ENCODE measurements at regions not wholly inside any gene's neighbourhood (a gene's known extent, or its start where the extent isn't known, plus 50 kb on each side); places are given as distances from the start of the nearest gene placed in this dataset.

DNA sequence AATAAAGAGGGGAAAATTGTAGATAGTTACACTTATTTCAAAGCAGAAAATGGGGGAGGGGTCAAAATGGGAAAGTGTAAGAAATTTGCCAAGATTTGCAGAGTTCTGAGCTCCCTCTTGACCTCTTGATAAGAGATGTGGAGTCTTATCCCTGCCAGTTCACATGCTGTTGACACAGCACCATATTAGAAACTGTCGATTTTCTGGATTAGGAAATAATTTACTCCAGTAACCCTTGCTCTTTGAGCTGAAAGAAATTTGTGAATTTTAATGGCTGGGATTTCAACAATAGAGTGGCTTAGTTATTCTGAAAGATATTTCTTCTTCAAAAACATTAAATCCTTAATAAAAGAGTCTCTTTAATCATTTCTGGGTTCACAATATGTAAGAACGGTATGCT, 306.2 kb upstream of the CNTN4 start:
- TF ChIP-seq, protein P1, sequence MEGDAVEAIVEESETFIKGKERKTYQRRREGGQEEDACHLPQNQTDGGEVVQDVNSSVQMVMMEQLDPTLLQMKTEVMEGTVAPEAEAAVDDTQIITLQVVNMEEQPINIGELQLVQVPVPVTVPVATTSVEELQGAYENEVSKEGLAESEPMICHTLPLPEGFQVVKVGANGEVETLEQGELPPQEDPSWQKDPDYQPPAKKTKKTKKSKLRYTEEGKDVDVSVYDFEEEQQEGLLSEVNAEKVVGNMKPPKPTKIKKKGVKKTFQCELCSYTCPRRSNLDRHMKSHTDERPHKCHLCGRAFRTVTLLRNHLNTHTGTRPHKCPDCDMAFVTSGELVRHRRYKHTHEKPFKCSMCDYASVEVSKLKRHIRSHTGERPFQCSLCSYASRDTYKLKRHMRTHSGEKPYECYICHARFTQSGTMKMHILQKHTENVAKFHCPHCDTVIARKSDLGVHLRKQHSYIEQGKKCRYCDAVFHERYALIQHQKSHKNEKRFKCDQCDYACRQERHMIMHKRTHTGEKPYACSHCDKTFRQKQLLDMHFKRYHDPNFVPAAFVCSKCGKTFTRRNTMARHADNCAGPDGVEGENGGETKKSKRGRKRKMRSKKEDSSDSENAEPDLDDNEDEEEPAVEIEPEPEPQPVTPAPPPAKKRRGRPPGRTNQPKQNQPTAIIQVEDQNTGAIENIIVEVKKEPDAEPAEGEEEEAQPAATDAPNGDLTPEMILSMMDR (IDR thresholded peaks at IDR 0.05; ENCODE audit: extremely low read depth in 1 of 2, insufficient read depth in 1 of 2, low read depth in 1 of 2, low read length in 2 of 2) = no peak
- TF ChIP-seq POLR2A (IDR thresholded peaks at IDR 0.05; ENCODE audit: low read depth, low read length) = no peak
- TF ChIP-seq MAX (IDR thresholded peaks at IDR 0.05; ENCODE audit: insufficient read depth, insufficient read length) = no peak
- no peak for TF ChIP-seq EZH2 (IDR thresholded peaks at IDR 0.05; ENCODE audit: borderline replicate concordance, low read depth, low read length, severe bottlenecking)
- TF ChIP-seq MYC (IDR thresholded peaks at IDR 0.05; ENCODE audit: low read depth, low read length) = no peak
- no peak for TF ChIP-seq FOS (IDR thresholded peaks at IDR 0.05; ENCODE audit: borderline replicate concordance, insufficient read depth, low read length)
- TF ChIP-seq POLR2AphosphoS5 (IDR thresholded peaks at IDR 0.05; ENCODE audit: insufficient read depth, low read depth, low read length) = no peak
- TF ChIP-seq JUN (IDR thresholded peaks at IDR 0.05; ENCODE audit: borderline replicate concordance, insufficient read depth, insufficient read length, low read depth) = no peak
- no peak for TF ChIP-seq GATA2 (IDR thresholded peaks at IDR 0.05; ENCODE audit: insufficient read depth, insufficient read length, low read depth, low read length)
